ENCODE measurements at regions not wholly inside any gene's neighbourhood (a gene's known extent, or its start where the extent isn't known, plus 50 kb on each side); places are given as distances from the start of the nearest gene placed in this dataset.

- DNase-seq (ENCODE audit: low read depth in 4 of 4, low spot score in 3 of 4), result peak in 2 of 4 donors; percentile 20 to 46
These were observed 105.3 kb upstream of the FAM20A start for GRCh38 chr17:68706356-68706920.

- no peak for DNase-seq (ENCODE audit: low read depth in 4 of 4, low spot score in 3 of 4)
These were observed 104.5 kb upstream of the FAM20A start for GRCh38 chr17:68705714-68706076.

- DNase-seq (ENCODE audit: low read depth in 4 of 4, low spot score in 3 of 4), result no peak
These were observed 103.9 kb upstream of the FAM20A start for GRCh38 chr17:68704871-68705713.

GRCh38 chr17:68701046-68701445, 99.9 kb upstream of the FAM20A start:
- no peak for DNase-seq (ENCODE audit: low read depth in 4 of 4, low spot score in 3 of 4)

GRCh38 chr17:68700421-68700820, 99.3 kb upstream of the FAM20A start:
- no peak for DNase-seq (ENCODE audit: low read depth in 4 of 4, low spot score in 3 of 4)

- no peak for DNase-seq (ENCODE audit: low read depth in 4 of 4, low spot score in 3 of 4)
These were observed 98.8 kb upstream of the FAM20A start for GRCh38 chr17:68699936-68700335.

GRCh38 chr17:68698746-68699145, 97.6 kb upstream of the FAM20A start:
- DNase-seq (ENCODE audit: low read depth in 4 of 4, low spot score in 3 of 4), result no peak

GRCh38 chr17:68697850-68698361, 96.7 kb upstream of the FAM20A start:
- no peak for DNase-seq (ENCODE audit: low read depth in 4 of 4, low spot score in 3 of 4)

GRCh38 chr17:68695659-68696058, 94.5 kb upstream of the FAM20A start:
- DNase-seq (ENCODE audit: low read depth in 4 of 4, low spot score in 3 of 4), result no peak

GRCh38 chr17:68694791-68695485, 93.8 kb upstream of the FAM20A start:
- DNase-seq (ENCODE audit: low read depth in 4 of 4, low spot score in 3 of 4), result no peak

- no peak for DNase-seq (ENCODE audit: low read depth in 4 of 4, low spot score in 3 of 4)
These were observed 92.7 kb upstream of the FAM20A start for GRCh38 chr17:68693896-68694295.

GRCh38 chr17:68693466-68693865, 92.3 kb upstream of the FAM20A start:
- no peak for DNase-seq (ENCODE audit: low read depth in 4 of 4, low spot score in 3 of 4)

- DNase-seq (ENCODE audit: low read depth in 4 of 4, low spot score in 3 of 4), result no peak
These were observed 85.2 kb upstream of the FAM20A start for GRCh38 chr17:68686108-68686988.

GRCh38 chr17:68684949-68685357, 83.8 kb upstream of the FAM20A start:
- no peak for DNase-seq (ENCODE audit: low read depth in 4 of 4, low spot score in 3 of 4)

GRCh38 chr17:68682903-68683302, 81.7 kb upstream of the FAM20A start:
- DNase-seq (ENCODE audit: low read depth in 4 of 4, low spot score in 3 of 4), result no peak

GRCh38 chr17:68679882-68680281, 78.7 kb upstream of the FAM20A start:
- no peak for DNase-seq (ENCODE audit: low read depth in 4 of 4, low spot score in 3 of 4)

GRCh38 chr17:68676856-68677255, 75.7 kb upstream of the FAM20A start:
- DNase-seq (ENCODE audit: low read depth in 4 of 4, low spot score in 3 of 4), result no peak

- no peak for DNase-seq (ENCODE audit: low read depth in 4 of 4, low spot score in 3 of 4)
These were observed 74.6 kb upstream of the FAM20A start for GRCh38 chr17:68675723-68676122.

GRCh38 chr17:68674029-68674925, 73.1 kb upstream of the FAM20A start:
- no peak for DNase-seq (ENCODE audit: low read depth in 4 of 4, low spot score in 3 of 4)
